Cardiac septum (tissue), 1 donor: ENCODE measurements at regions not wholly inside any gene's neighbourhood (a gene's known extent, or its start where the extent isn't known, plus 50 kb on each side); places are given as distances from the start of the nearest gene placed in this dataset.

ENCODE experiments used
- DNase-seq: peaks from one replicate; pipeline ENCODE4 v3.0.0-alpha.2; 2020; ENCODE audit warnings: low spot score
- intact Hi-C: fragments of 100-400 bp; cut with DNase I; formaldehyde crosslinking; loops from one replicate; pipeline ENCODE4 v1.14.0; 2022
- donor health status: DM: no; HTN: no; CAD: no.

- no peak for DNase-seq
These were observed 758.1 kb upstream of the DDX18 start for GRCh38 chr2:117056376-117056748.

GRCh38 chr2:117057016-117057415 lies 757.5 kb upstream of the DDX18 start:
- no peak for DNase-seq
- intact Hi-C loops: no loop called here

More at GRCh38 chr2:117056376-117056748, 758.1 kb upstream of the DDX18 start:
- intact Hi-C loops: no loop called here

GRCh38 chr2:117058366-117058765 lies 756.1 kb upstream of the DDX18 start:
- no peak for DNase-seq
- intact Hi-C loops: no loop called here

GRCh38 chr2:117064021-117064420 lies 750.5 kb upstream of the DDX18 start:
- DNase-seq: no peak
- intact Hi-C loops: no loop called here

GRCh38 chr2:117065912-117066311 lies 748.6 kb upstream of the DDX18 start:
- intact Hi-C loops: no loop called here
- no peak for DNase-seq

- no peak for DNase-seq
- intact Hi-C loops: no loop called here
These were observed 746.6 kb upstream of the DDX18 start for GRCh38 chr2:117067900-117068299.

GRCh38 chr2:117068371-117068770 lies 746.1 kb upstream of the DDX18 start:
- intact Hi-C loops: no loop called here
- no peak for DNase-seq

GRCh38 chr2:117071556-117072102 lies 742.9 kb upstream of the DDX18 start:
- intact Hi-C loops: no loop called here
- no peak for DNase-seq

GRCh38 chr2:117074756-117075155 lies 739.7 kb upstream of the DDX18 start:
- DNase-seq: no peak
- intact Hi-C loops: no loop called here

GRCh38 chr2:117085256-117085655 lies 729.2 kb upstream of the DDX18 start:
- DNase-seq: no peak
- intact Hi-C loops: no loop called here

- DNase-seq: no peak
- intact Hi-C loops: no loop called here
These were observed 728.8 kb upstream of the DDX18 start for GRCh38 chr2:117085737-117086136.

GRCh38 chr2:117086174-117086942 lies 728.1 kb upstream of the DDX18 start:
- intact Hi-C loops: no loop called here
- DNase-seq: no peak

GRCh38 chr2:117086943-117087250 lies 727.6 kb upstream of the DDX18 start:
- intact Hi-C loops: no loop called here
- no peak for DNase-seq

- intact Hi-C loops: no loop called here
- no peak for DNase-seq
These were observed 726.8 kb upstream of the DDX18 start for GRCh38 chr2:117087535-117088291.

GRCh38 chr2:117091041-117091837 lies 723.3 kb upstream of the DDX18 start:
- intact Hi-C loops: no loop called here
- DNase-seq: no peak

- no peak for DNase-seq
- intact Hi-C loops: no loop called here
These were observed 712.9 kb upstream of the DDX18 start for GRCh38 chr2:117101613-117102012.

GRCh38 chr2:117108741-117109267 lies 705.7 kb upstream of the DDX18 start:
- DNase-seq: no peak
- intact Hi-C loops: no loop called here

GRCh38 chr2:117118994-117119393 lies 695.5 kb upstream of the DDX18 start:
- no peak for DNase-seq
- intact Hi-C loops: no loop called here

- intact Hi-C loops: no loop called here
- DNase-seq: no peak
These were observed 691.1 kb upstream of the DDX18 start for GRCh38 chr2:117123362-117123761.

- no peak for DNase-seq
- intact Hi-C loops: no loop called here
These were observed 687.8 kb upstream of the DDX18 start for GRCh38 chr2:117126656-117127055.
